ENCODE measurements at regions not wholly inside any gene's neighbourhood (a gene's known extent, or its start where the extent isn't known, plus 50 kb on each side); places are given as distances from the start of the nearest gene placed in this dataset.

GRCh38 chr12:125936502-125936901 is 871.3 kb downstream of the AACS start:
- DNase-seq = no peak

DNA sequence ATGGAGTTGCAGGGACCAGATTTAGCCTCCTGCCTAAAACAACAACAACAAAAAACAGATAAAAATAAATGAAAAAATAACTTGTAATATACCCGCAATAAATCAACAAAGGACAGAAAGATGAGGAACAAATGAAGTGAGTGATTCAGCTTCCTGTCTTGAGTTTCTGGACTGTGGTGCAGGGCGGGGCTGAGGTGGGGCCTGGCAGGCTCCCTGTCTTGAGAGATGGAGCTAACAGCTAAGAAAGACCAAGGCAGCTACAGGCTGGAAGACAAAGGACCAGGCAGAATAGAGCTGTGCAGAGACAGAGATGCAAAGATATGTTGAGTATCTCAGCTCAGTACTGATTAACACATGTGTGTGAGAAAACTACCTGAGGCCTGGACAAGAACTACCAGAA is 879.2 kb downstream of the AACS start:
- no peak for DNase-seq

DNA sequence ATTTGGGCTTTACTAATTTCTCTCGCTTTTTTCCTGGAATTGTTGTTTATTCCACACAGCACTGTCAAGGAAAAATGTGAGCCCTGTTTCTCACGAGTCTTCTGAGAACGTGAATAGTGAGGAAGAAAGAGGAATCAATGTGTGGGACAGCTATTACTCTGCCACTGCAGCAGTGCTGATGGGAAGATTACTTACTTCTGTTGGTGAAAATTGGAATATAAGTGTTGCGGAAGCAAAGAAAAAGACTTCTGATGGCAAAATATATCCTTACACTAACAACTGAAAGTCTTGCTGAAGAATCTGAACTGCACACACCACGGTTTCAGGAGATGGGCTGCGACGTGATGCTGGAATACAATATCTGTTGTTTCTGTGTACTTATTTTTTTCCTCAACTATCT is 884.2 kb downstream of the AACS start:
- no peak for DNase-seq

DNA sequence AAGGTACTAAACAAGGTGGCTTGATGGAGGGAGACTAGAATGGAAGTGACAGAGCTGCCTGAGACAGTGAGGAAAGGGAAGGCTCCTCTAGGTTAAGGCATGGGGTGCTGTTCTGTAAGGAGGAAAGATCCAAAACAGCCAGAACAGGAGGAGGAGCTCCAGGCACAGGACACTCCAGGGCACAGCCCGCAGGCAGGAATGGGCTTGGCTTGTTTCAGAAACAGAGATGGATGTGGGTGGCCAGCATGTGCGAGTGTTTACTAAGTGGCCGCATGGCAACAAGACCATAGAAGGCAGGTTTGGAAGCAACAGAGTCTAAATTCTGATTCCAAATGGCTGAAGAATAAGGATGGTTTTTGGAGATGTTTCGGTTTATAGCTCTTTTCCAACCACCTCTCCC is 889.1 kb downstream of the AACS start:
- no peak for DNase-seq

GRCh38 chr12:125956186-125956585 is 891.0 kb downstream of the AACS start:
- no peak for DNase-seq

GRCh38 chr12:125966641-125967040 is 901.4 kb downstream of the AACS start:
- DNase-seq = no peak

- DNase-seq = no peak
These were observed 903.2 kb downstream of the AACS start for GRCh38 chr12:125968413-125968812.

GRCh38 chr12:125971981-125972380 is 906.7 kb downstream of the AACS start:
- DNase-seq = no peak

DNA sequence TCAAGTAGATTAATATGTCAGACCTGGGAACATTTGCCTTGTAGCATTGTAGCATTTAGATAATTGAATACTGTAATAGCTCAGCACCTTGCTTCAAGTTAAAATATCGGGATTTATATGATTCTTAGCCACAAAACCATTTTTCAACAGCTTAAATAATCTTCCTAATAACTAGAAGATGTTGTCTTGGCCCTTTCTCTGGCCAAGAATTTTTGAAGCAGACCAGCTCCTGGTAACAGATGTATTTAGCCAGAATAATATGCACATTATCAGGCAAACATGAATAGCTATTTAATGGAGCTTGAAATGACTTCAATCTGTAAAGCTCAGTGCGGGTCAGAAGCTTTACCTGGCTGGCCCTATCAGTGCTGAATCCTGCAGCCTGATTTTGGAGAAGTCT is 913.1 kb downstream of the AACS start:
- no peak for DNase-seq

DNA sequence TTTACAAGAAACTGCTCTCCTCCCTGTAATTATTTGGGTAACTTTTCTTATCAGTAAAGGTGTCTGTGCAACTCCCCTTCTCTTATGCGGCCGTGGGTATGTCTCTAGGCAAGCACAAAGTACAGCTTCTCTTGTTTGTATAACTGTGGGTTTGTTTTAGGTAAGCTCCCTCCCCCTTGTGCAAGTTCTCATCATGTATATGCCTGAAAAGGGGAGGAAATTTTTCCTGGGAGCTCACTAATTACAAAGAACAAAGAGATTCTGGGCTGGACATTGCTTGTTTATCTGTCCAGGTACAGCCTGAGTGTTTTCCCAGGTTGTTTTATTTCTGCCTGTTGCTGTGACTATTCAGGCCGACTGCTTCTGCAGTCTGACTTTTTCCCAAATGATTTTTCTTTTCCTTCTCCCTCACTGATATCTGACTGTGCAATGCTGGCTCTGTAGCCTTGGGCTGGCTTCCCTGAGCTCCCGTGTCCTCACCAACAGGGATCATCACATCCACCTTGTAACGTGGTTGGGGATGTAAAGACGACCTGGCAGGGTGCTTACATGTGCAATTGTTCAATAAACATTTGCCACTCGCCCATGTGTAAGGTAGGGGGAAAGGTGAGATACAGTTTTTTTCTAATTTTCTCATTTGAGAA is 916.5 kb downstream of the AACS start:
- no peak for DNase-seq

DNA sequence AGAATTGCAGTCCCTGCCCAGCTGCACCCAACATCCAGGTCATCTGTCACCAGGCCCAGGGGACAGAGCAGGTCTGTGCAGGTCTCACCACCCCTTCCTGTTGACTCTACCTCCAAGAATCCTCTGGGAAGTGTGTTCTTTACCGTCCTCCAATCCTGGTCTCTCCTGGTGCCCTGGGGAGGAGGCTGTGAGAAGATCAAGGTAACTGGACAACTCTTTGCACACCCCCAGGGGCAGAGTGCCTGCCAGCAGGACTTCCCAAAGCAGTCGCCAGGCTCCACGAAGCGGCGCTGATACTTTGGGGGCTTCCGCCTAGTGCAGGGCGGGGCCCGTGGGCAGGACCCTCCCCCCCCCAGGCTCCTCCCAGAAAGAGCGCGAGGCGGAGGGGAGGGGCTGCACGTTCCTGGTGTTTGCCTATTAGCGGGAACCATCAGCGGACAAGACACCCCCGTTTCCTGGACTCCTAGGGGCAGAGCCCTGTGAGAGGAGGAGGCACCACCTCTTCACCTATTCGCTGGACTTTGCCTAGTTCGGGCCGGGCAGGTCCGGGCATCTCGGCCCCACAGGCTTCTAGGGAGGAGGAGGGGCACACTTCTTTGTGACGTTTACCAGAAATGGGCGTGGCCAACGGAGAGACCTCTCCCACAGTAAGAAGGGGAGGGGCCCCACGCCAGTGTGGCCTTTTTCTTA is 918.0 kb downstream of the AACS start:
- no peak for DNase-seq

DNA sequence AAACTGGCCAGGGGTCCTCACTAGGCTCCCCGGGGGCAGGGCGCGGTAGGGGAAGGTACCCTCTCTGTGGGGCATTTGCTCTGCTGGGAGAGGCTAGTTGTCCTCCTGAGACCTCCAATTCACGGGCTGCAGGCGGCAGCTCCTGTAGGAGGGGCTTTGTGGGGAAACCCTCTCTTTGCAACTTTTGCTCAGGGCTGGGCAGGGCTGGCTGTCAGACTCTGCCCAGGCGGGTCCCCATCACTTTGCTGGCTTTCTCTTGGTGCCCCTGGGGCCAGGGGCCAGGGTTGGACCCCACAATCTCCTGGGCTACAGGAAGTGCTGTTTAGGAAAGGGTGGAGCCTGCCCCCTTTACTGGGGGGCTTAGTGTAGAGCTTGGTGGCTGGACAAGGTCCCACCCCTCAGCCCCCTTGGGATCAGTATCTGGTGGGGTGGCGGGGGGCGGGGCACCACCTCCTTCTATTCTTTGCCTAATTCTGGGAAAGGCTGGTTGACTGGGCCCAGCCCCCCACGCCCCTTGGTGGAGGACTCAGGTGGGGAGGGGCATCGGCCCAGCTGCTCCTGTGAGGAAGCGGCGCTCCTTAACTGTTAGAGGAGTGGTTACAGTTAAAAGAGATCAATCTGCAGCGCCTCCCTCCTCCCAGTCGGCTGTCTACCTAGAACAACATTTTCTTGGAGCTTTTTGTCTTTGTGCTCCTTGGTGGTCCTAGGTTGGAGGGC is 918.7 kb downstream of the AACS start:
- DNase-seq = no peak

- DNase-seq = no peak
These were observed 923.3 kb downstream of the AACS start for GRCh38 chr12:125988545-125988944.

GRCh38 chr12:125989696-125990095 is 924.5 kb downstream of the AACS start:
- DNase-seq = no peak

DNA sequence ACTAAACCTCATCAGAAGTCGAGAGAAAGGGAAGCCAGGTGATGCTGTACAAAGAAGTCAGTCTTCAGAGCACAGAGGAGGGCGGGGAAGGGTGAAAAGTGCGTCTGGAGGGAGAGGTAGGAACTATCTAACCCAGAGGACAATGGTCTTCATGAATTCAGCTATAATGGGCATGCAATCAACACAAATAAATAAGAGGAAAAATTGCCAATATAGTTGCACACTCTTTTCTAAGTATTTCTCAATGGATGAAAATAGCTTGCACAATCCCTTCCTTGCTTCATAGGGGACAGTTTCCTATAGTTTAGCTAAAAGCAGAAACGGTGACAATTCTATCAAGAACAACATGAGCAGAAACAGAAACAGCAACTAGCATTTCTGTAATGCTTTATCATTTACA is 931.2 kb downstream of the AACS start:
- no peak for DNase-seq

DNA sequence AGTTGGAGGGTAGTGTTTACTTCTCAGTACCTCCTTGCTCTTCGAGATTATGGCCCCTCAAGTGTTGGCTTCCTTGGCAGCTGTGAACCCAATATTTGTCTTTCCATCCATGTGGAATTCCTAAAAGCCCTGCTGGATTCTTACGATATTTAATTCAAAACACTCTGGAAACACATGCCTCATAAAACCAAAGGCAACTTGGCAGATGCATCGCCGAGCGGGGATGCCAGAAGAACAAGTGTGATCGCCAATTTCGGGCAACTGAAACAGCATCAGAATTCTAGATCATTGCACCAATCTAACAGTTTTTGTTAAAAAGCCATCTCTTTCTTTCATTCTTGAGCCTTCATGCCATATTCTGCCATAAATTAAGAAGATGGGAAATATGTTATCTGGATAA is 934.4 kb downstream of the AACS start:
- DNase-seq = no peak

GRCh38 chr12:126019385-126019784 is 954.1 kb downstream of the AACS start:
- no peak for DNase-seq

GRCh38 chr12:126021675-126022074 is 956.4 kb downstream of the AACS start:
- no peak for DNase-seq

DNA sequence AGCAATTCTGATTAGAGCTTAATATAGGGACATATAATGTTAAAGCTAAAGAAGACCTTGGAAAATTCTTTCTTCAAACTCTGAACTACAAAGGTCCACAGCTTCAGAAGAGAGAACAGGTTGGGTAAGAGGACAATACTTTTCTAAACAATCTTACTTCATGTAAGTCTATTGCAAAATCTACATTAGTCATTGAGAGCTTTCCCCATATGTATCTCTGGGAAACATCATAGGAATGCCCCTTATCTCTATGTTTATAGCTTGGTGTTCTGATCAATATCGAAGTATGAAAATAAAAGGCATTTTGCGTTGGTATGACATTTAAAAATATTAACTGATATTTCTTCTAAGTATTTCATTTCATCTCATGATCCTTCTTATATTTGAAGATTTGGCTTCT is 962.6 kb downstream of the AACS start:
- DNase-seq = no peak

GRCh38 chr12:126030573-126030972 is 965.3 kb downstream of the AACS start:
- no peak for DNase-seq

DNA sequence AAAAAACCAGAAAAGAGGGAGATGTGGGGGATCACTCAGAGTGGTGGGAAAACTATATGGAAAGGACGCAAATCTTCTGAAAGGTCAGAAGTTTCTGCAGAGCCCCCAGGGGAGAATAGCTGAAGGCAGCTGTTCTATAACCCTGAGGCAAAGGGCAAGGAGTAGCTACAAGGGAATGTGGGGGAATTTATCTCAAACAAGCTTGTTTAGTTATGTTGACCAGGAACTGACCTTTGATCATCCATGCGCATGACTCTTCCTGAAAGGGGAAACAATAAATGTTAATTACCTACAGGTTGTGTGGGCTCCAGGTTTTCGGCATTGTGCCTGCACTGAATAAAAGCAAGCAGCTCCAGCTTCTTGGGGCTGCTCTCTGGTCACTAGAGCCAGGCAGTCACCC is 968.5 kb downstream of the AACS start:
- DNase-seq = no peak

DNA sequence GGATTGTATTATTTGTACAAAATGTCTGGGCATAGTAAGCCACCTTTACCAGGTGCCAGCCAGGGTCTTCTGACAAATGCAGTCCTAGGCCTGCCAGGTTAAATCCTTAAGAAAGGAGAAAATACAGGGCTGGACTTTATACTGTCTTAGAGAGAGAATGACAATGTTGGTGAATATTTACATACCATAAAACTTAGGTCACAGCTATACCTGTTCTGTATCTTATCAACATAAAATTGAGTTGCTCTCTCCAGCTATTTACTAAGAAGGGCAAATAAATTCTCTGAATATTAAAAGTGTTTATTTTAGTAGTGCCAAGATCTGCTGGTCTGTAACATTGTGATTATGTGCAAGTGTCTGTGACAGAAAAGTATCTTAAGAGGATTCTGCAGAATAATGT is 971.1 kb downstream of the AACS start:
- DNase-seq = no peak

- DNase-seq = peak; percentile 40
These were observed 973.2 kb downstream of the AACS start for GRCh38 chr12:126038434-126038833.

DNA sequence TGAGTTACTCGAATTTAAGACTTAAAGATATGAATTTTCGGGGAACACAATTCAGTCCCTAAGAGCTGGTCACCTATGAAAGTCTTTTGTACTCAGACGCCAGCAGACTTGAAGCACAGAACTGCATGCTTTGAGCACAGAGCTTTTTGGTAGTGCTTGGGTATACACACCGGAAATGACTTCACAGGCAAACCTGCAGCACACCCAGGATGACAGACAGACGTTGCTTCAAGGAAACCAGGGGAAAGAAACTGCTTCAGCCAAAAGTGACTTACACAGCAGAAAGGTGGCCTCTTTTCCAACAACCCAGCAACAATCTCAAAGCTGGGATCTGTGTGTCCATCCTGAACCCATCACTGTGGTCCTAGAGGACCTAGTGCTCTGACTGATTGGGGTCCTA is 975.1 kb downstream of the AACS start:
- no peak for DNase-seq

Data from DMS79 (cell line).